GM19025 (cell line): ENCODE measurements at regions not wholly inside any gene's neighbourhood (a gene's known extent, or its start where the extent isn't known, plus 50 kb on each side); places are given as distances from the start of the nearest gene placed in this dataset.

Experiments used
- ATAC-seq: cut with Tn5 transposase; IDR thresholded peaks from one replicate; pipeline ENCODE4 v1.9.1; 2021; ENCODE audit warnings: mild to moderate bottlenecking, low read depth, moderate library complexity; ENCODE audit not compliant: unreplicated experiment

- ATAC-seq = no peak
Observed at GRCh38 chr12:30110498-30110897, 326.8 kb upstream of the TMTC1 start.

GRCh38 chr12:30108666-30109065 is 324.9 kb upstream of the TMTC1 start:
- ATAC-seq = no peak

GRCh38 chr12:30106204-30106965 is 322.6 kb upstream of the TMTC1 start:
- no peak for ATAC-seq

- ATAC-seq = no peak
Observed at GRCh38 chr12:30105505-30105904, 321.8 kb upstream of the TMTC1 start.

GRCh38 chr12:30104971-30105370 is 321.2 kb upstream of the TMTC1 start:
- ATAC-seq = no peak

- ATAC-seq = no peak
Observed at GRCh38 chr12:30100741-30101140, 317.0 kb upstream of the TMTC1 start.

- no peak for ATAC-seq
Observed at GRCh38 chr12:30098677-30099076, 314.9 kb upstream of the TMTC1 start.

GRCh38 chr12:30095511-30095910 is 311.8 kb upstream of the TMTC1 start:
- no peak for ATAC-seq

GRCh38 chr12:30092983-30093617 is 309.4 kb upstream of the TMTC1 start:
- ATAC-seq = no peak

GRCh38 chr12:30090258-30090657 is 306.5 kb upstream of the TMTC1 start:
- ATAC-seq = no peak

GRCh38 chr12:30088259-30088995 is 304.7 kb upstream of the TMTC1 start:
- ATAC-seq = no peak

GRCh38 chr12:30082381-30082780 is 298.6 kb upstream of the TMTC1 start:
- ATAC-seq = no peak

- no peak for ATAC-seq
Observed at GRCh38 chr12:30074916-30075315, 291.2 kb upstream of the TMTC1 start.

- no peak for ATAC-seq
Observed at GRCh38 chr12:30072824-30073223, 289.1 kb upstream of the TMTC1 start.

GRCh38 chr12:30067146-30067545 is 283.4 kb upstream of the TMTC1 start:
- ATAC-seq = no peak

GRCh38 chr12:30064906-30065305 is 281.2 kb upstream of the TMTC1 start:
- no peak for ATAC-seq

- no peak for ATAC-seq
Observed at GRCh38 chr12:30063435-30063945, 279.7 kb upstream of the TMTC1 start.

- no peak for ATAC-seq
Observed at GRCh38 chr12:30048371-30048770, 264.6 kb upstream of the TMTC1 start.

GRCh38 chr12:30047516-30048254 is 263.9 kb upstream of the TMTC1 start:
- ATAC-seq = no peak

GRCh38 chr12:30046376-30046775 is 262.6 kb upstream of the TMTC1 start:
- no peak for ATAC-seq

GRCh38 chr12:30045171-30045570 is 261.4 kb upstream of the TMTC1 start:
- ATAC-seq = no peak
